SK-N-SH (cell line): ENCODE measurements at regions not wholly inside any gene's neighbourhood (a gene's known extent, or its start where the extent isn't known, plus 50 kb on each side); places are given as distances from the start of the nearest gene placed in this dataset.

Experiments used
- CTCF ChIA-PET: fragments of 300-600, 350-600 bp; formaldehyde crosslinking; extraction: SDS; loops from one replicate; lab custom pipeline; 2021; lab: Yijun Ruan, JAX
- POLR2A ChIA-PET: fragments of 350-600 bp; sonication (Branson Sonifier 250); formaldehyde crosslinking; extraction: SDS; loops from one replicate; lab custom pipeline; 2020; ENCODE audit warnings: antibody characterized with exemption, inconsistent platforms; lab: Yijun Ruan, JAX
- DNase-seq: peaks from one replicate; pipeline ENCODE4 v3.0.0; 2012
- H2AFZ ChIP-seq: fragments of 200-600 bp; sonication (generic); 2 replicates; pipeline ENCODE4 v1.8.1; 2016; ENCODE audit warnings: antibody characterized with exemption, mild to moderate bottlenecking, low read depth
- H3F3A ChIP-seq: fragments of 200-600 bp; sonication (generic); replicated peaks from 2 replicates; pipeline ENCODE3; 2016; ENCODE audit warnings: antibody characterized with exemption, mild to moderate bottlenecking; ENCODE audit not compliant: insufficient read depth
- H3K27ac ChIP-seq, 2 experiments: fragments of 200-500 bp in 1 of 2; fragments of 200-600 bp in 1 of 2; sonication (Bioruptor generic) in 1 of 2; sonication (generic), shearing (Covaris generic) in 1 of 2; 2 replicates each; pipeline versions ENCODE4 v1.5.1 to v1.6.1; 2014 to 2016; ENCODE audit warnings: low read depth in 2 of 2, inconsistent platforms in 1 of 2, low read length in 1 of 2, mild to moderate bottlenecking in 1 of 2, mixed read lengths in 1 of 2
- H3K27me3 ChIP-seq: fragments of 200-600 bp; sonication (generic), shearing (Covaris generic); 2 replicates; pipeline ENCODE4 v1.6.1; 2016; ENCODE audit warnings: mixed run types; ENCODE audit not compliant: insufficient read depth
- H3K36me3 ChIP-seq, 2 experiments: fragments of 200-500 bp in 1 of 2; fragments of 200-600 bp in 1 of 2; sonication (Bioruptor generic) in 1 of 2; sonication (generic) in 1 of 2; replicated peaks in 1 of 2; 2 replicates each; pipeline versions ENCODE3 to v1.5.1; 2014 to 2016; ENCODE audit warnings: low read length in 1 of 2, mild to moderate bottlenecking in 1 of 2; ENCODE audit not compliant: insufficient read depth in 2 of 2, control insufficient read depth in 1 of 2
- H3K4me1 ChIP-seq, 2 experiments: fragments of 200-500 bp in 1 of 2; fragments of 200-600 bp in 1 of 2; sonication (Bioruptor generic) in 1 of 2; sonication (generic), shearing (Covaris generic) in 1 of 2; 2 replicates each; pipeline versions ENCODE4 v1.5.1 to v1.6.1; 2014 to 2016; ENCODE audit warnings: low read depth in 1 of 2, low read length in 1 of 2, mixed run types in 1 of 2; ENCODE audit not compliant: insufficient read depth in 2 of 2, control insufficient read depth in 1 of 2
- H3K4me2 ChIP-seq: fragments of 200-600 bp; sonication (generic), shearing (Covaris generic); 2 replicates; pipeline ENCODE4 v1.6.1; 2017; ENCODE audit warnings: mixed run types
- H3K4me3 ChIP-seq, 2 experiments: fragments of 200-500 bp in 1 of 2; fragments of 200-600 bp in 1 of 2; sonication (Bioruptor generic) in 1 of 2; sonication (generic), shearing (Covaris generic) in 1 of 2; 2 replicates each; pipeline versions ENCODE4 v1.5.1 to v1.8.1; 2014 to 2016; ENCODE audit warnings: low read depth in 2 of 2, inconsistent platforms in 1 of 2, low read length in 1 of 2, mild to moderate bottlenecking in 1 of 2, mixed read lengths in 1 of 2, moderate library complexity in 1 of 2
- H3K79me2 ChIP-seq: fragments of 200-600 bp; sonication (generic); 2 replicates; pipeline ENCODE4 v1.8.1; 2017; ENCODE audit warnings: mild to moderate bottlenecking; ENCODE audit not compliant: insufficient read depth
- H3K9ac ChIP-seq: fragments of 200-600 bp; sonication (generic); 2 replicates; pipeline ENCODE4 v1.6.1; 2017; ENCODE audit warnings: mixed run types
- H3K9me2 ChIP-seq: fragments of 200-600 bp; sonication (generic); 2 replicates; pipeline ENCODE4 v1.6.1; 2017; ENCODE audit warnings: mixed run types
- H3K9me3 ChIP-seq: fragments of 200-600 bp; sonication (generic); 2 replicates; pipeline ENCODE4 v1.6.1; 2017; ENCODE audit warnings: mixed run types, mild to moderate bottlenecking, moderate library complexity
- H4K20me1 ChIP-seq: fragments of 200-600 bp; sonication (generic); 2 replicates; pipeline ENCODE4 v1.6.1; 2017; ENCODE audit warnings: mild to moderate bottlenecking, mixed run types; ENCODE audit not compliant: insufficient read depth
- CHD2 ChIP-seq: fragments of 150-350 bp; IDR thresholded peaks from 2 replicates; pipeline ENCODE4 v1.6.1; 2018; ENCODE audit warnings: low read length; ENCODE audit not compliant: partially characterized antibody
- ELF1 ChIP-seq: IDR thresholded peaks from 2 replicates; pipeline ENCODE4 v1.4.0; 2012
- EP300 ChIP-seq, 2 experiments: IDR thresholded peaks; 2 replicates each; pipeline versions ENCODE4 v1.4.0 to v1.6.1; 2012; ENCODE audit warnings: borderline replicate concordance in 1 of 2, low read depth in 1 of 2, low read length in 1 of 2
- EZH2phosphoT487 ChIP-seq: fragments of 200-600 bp; sonication (generic); IDR thresholded peaks from 2 replicates; pipeline ENCODE4 v1.6.1; 2017; ENCODE audit warnings: low read depth, mixed run types, mild to moderate bottlenecking, antibody characterized with exemption, moderate library complexity, borderline replicate concordance
- FOSL2 ChIP-seq: IDR thresholded peaks from 2 replicates; pipeline ENCODE4 v1.4.0; 2012; ENCODE audit warnings: low read depth, mild to moderate bottlenecking, moderate library complexity, borderline replicate concordance
- FOXJ3 ChIP-seq: sonication (generic); formaldehyde crosslinking; IDR thresholded peaks from 2 replicates; pipeline ENCODE4 v1.5.1; 2020; ENCODE audit warnings: mild to moderate bottlenecking, missing genetic modification reagents
- FOXM1 ChIP-seq: IDR thresholded peaks from 2 replicates; pipeline ENCODE4 v1.4.0; 2012; ENCODE audit warnings: low read depth, mild to moderate bottlenecking
- GATA2 ChIP-seq: sonication (generic); formaldehyde crosslinking; IDR thresholded peaks from 2 replicates; pipeline ENCODE4 v1.5.0; 2020; ENCODE audit warnings: mild to moderate bottlenecking, missing genetic modification reagents
- JUND ChIP-seq: IDR thresholded peaks from 2 replicates; pipeline ENCODE4 v1.4.0; 2012
- MXI1 ChIP-seq: IDR thresholded peaks from 2 replicates; pipeline ENCODE4 v1.6.1; 2012; ENCODE audit warnings: mild to moderate bottlenecking, low read depth, low read length, improper control_type of control experiment
- NRF1 ChIP-seq: IDR thresholded peaks from 2 replicates; pipeline ENCODE4 v1.6.1; 2012; ENCODE audit warnings: low read depth, mild to moderate bottlenecking, low read length
- POLR2AphosphoS5 ChIP-seq: IDR thresholded peaks from 2 replicates; pipeline ENCODE4 v1.6.1; 2012; ENCODE audit warnings: low read depth, low read length
- RAD21 ChIP-seq: IDR thresholded peaks from 2 replicates; pipeline ENCODE4 v1.6.1; 2012; ENCODE audit warnings: mild to moderate bottlenecking, low read length
- SMC3 ChIP-seq: IDR thresholded peaks from 2 replicates; pipeline ENCODE4 v1.6.1; 2012; ENCODE audit warnings: low read depth, low read length, improper control_type of control experiment
- TAF1 ChIP-seq: IDR thresholded peaks from 2 replicates; pipeline ENCODE4 v1.6.1; 2012; ENCODE audit warnings: low read depth, mild to moderate bottlenecking, low read length, moderate library complexity, borderline replicate concordance
- TCF12 ChIP-seq: IDR thresholded peaks from 2 replicates; pipeline ENCODE4 v1.4.0; 2012
- YY1 ChIP-seq: IDR thresholded peaks from 2 replicates; pipeline ENCODE4 v1.4.0; 2012; ENCODE audit warnings: low read depth, mild to moderate bottlenecking
- WGBS: methylation state at CpG from one replicate; pipeline ENCODE4 v1.1.6; 2017; ENCODE audit warnings: low lambda C conversion rate; 5-methylcytosine and 5-hydroxymethylcytosine counted together
- TF ChIP-seq, protein P1 (sequence below): IDR thresholded peaks from 2 replicates; pipeline ENCODE4; 2012
- TF ChIP-seq, protein P2 (sequence below): IDR thresholded peaks from 2 replicates; pipeline ENCODE4 v1.4.0; 2012; ENCODE audit warnings: low read depth, borderline replicate concordance
- TF ChIP-seq, protein P3 (sequence below): fragments of 150-350 bp; IDR thresholded peaks from 2 replicates; pipeline ENCODE4 v1.6.1; 2016; ENCODE audit warnings: mild to moderate bottlenecking, low read depth, low read length
- TF ChIP-seq, protein P4 (sequence below): fragments of 150-350 bp; IDR thresholded peaks from 2 replicates; pipeline ENCODE4 v1.6.1; 2017; ENCODE audit warnings: antibody characterized with exemption, low read length, low read depth, borderline replicate concordance
- TF ChIP-seq, protein P5 (sequence below): IDR thresholded peaks from 2 replicates; pipeline ENCODE4 v1.4.0; 2012; ENCODE audit warnings: low read depth, borderline replicate concordance

DNA sequence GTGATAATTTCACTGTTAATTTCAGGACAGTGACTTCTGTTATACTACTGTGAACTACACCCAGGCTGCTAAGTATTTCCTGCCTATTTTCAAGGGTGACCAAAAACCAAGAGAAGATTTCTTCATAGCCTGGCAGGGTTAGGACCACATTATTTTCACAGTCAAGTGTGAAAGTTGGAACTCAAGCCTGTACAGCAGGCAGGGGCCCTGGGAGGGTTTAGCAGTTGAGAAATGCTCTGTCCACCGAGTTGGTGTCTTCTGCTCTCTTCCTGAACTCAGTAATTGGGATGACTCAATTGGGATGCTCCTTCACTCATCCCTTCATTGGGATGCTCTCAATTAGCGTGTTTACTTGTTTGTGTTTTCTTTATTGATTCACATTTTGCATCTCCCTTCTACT lies 347.3 kb upstream of the CDH11 start:
- Histone ChIP-seq H3K9me2 (no peaks in the 10 kb centered on the region), H4K20me1 (no peaks in the 10 kb centered on the region), H3K36me3 (no peaks in the 10 kb centered on the region), H3K4me3 (no peak overlapping the region), H3K27me3 (no peaks in the 10 kb centered on the region), H3K4me2 (no peak overlapping the region), H3K9ac (no peak overlapping the region), H3K4me1 (no peaks in the 10 kb centered on the region), H3F3A (no peaks in the 10 kb centered on the region), H3K79me2 (no peaks in the 10 kb centered on the region), H3K9me3 (no peaks in the 10 kb centered on the region), H2AFZ (no peak overlapping the region), H3K27ac (no peak overlapping the region)
- WGBS, result 32% methylated on average over 2 of the region's 2 CpGs
- TF ChIP-seq MXI1 (no peak), RAD21 (no peak), FOXM1 (no peak), ELF1 (no peak), YY1 (no peak), NRF1 (no peak), GATA2 (no peak)
- TF ChIP-seq, protein P1, sequence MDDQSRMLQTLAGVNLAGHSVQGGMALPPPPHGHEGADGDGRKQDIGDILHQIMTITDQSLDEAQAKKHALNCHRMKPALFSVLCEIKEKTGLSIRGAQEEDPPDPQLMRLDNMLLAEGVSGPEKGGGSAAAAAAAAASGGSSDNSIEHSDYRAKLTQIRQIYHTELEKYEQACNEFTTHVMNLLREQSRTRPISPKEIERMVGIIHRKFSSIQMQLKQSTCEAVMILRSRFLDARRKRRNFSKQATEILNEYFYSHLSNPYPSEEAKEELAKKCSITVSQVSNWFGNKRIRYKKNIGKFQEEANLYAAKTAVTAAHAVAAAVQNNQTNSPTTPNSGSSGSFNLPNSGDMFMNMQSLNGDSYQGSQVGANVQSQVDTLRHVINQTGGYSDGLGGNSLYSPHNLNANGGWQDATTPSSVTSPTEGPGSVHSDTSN, result no peak
- no peak for DNase-seq
- CTCF ChIA-PET, result no interaction called here
- POLR2A ChIA-PET, result no interaction called here

DNA sequence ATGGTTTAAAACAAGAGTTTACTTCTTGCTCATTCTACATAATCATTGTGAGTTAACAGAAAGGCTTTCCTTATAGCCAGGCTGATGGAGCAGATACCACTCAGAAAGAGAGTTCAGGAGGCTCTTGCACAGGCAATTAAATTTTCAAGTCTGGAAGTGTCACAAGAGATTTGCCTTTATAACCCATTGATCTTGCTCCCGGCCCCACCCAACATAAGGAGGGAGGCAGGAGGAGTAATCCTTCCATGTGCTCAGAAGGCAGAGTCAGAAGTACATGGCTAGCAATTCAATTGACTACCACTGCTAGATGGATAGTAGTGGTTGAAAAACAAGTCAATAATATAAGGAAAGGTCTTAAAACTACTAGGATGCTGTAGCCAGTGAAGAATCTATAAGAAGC lies 346.3 kb upstream of the CDH11 start:
- no peak for DNase-seq
- CTCF ChIA-PET, result no interaction called here
- POLR2A ChIA-PET, result no interaction called here
- Histone ChIP-seq H3K9me3 (no peaks in the 10 kb centered on the region), H3K9me2 (no peaks in the 10 kb centered on the region), H3K79me2 (no peaks in the 10 kb centered on the region), H3K27me3 (no peaks in the 10 kb centered on the region), H3K36me3 (no peaks in the 10 kb centered on the region), H3K4me3 (no peak overlapping the region), H3K27ac (no peak overlapping the region), H3K9ac (no peak overlapping the region), H4K20me1 (no peaks in the 10 kb centered on the region), H2AFZ (no peak overlapping the region), H3K4me1 (no peaks in the 10 kb centered on the region), H3K4me2 (no peak overlapping the region), H3F3A (no peaks in the 10 kb centered on the region)
- TF ChIP-seq, protein P1, result no peak
- no peak for TF ChIP-seq GATA2
- no peak for TF ChIP-seq TAF1
- TF ChIP-seq EZH2phosphoT487, result no peak
- TF ChIP-seq MXI1, result no peak
- no peak for TF ChIP-seq ELF1
- TF ChIP-seq YY1, result no peak
- TF ChIP-seq CHD2, result no peak
- TF ChIP-seq SMC3, result no peak
- TF ChIP-seq, protein P2, sequence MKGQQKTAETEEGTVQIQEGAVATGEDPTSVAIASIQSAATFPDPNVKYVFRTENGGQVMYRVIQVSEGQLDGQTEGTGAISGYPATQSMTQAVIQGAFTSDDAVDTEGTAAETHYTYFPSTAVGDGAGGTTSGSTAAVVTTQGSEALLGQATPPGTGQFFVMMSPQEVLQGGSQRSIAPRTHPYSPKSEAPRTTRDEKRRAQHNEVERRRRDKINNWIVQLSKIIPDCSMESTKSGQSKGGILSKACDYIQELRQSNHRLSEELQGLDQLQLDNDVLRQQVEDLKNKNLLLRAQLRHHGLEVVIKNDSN, result no peak
- no peak for TF ChIP-seq JUND
- TF ChIP-seq EP300 (IDR thresholded peaks at IDR 0.05; ENCODE audit: borderline replicate concordance in 1 of 2, low read depth in 1 of 2, low read length in 1 of 2), result no peak
- no peak for TF ChIP-seq FOXJ3 (CRISPR knock-in tag)
- TF ChIP-seq, protein P3, sequence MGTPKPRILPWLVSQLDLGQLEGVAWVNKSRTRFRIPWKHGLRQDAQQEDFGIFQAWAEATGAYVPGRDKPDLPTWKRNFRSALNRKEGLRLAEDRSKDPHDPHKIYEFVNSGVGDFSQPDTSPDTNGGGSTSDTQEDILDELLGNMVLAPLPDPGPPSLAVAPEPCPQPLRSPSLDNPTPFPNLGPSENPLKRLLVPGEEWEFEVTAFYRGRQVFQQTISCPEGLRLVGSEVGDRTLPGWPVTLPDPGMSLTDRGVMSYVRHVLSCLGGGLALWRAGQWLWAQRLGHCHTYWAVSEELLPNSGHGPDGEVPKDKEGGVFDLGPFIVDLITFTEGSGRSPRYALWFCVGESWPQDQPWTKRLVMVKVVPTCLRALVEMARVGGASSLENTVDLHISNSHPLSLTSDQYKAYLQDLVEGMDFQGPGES, result no peak
- no peak for TF ChIP-seq FOSL2
- TF ChIP-seq POLR2AphosphoS5, result no peak
- TF ChIP-seq, protein P4, sequence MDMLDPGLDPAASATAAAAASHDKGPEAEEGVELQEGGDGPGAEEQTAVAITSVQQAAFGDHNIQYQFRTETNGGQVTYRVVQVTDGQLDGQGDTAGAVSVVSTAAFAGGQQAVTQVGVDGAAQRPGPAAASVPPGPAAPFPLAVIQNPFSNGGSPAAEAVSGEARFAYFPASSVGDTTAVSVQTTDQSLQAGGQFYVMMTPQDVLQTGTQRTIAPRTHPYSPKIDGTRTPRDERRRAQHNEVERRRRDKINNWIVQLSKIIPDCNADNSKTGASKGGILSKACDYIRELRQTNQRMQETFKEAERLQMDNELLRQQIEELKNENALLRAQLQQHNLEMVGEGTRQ, result no peak
- TF ChIP-seq, protein P5, sequence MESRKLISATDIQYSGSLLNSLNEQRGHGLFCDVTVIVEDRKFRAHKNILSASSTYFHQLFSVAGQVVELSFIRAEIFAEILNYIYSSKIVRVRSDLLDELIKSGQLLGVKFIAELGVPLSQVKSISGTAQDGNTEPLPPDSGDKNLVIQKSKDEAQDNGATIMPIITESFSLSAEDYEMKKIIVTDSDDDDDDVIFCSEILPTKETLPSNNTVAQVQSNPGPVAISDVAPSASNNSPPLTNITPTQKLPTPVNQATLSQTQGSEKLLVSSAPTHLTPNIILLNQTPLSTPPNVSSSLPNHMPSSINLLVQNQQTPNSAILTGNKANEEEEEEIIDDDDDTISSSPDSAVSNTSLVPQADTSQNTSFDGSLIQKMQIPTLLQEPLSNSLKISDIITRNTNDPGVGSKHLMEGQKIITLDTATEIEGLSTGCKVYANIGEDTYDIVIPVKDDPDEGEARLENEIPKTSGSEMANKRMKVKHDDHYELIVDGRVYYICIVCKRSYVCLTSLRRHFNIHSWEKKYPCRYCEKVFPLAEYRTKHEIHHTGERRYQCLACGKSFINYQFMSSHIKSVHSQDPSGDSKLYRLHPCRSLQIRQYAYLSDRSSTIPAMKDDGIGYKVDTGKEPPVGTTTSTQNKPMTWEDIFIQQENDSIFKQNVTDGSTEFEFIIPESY, result no peak
- no peak for TF ChIP-seq TCF12
- 73% methylated on average over 1 of the region's 1 CpG for WGBS
